NCI-H446 (cell line): ENCODE measurements at regions not wholly inside any gene's neighbourhood (a gene's known extent, or its start where the extent isn't known, plus 50 kb on each side); places are given as distances from the start of the nearest gene placed in this dataset.
"Not testable (repeated sequence)": the region's sequence is repeated elsewhere in the genome, so short reads cannot be mapped to it uniquely, and the experiment has no call there.

ENCODE experiments used
- DNase-seq, 2 experiments: peaks; one replicate each; lab custom pipeline; 2025; lab: John Stamatoyannopoulos, UW

GRCh38 chr7:55743454-55743717 lies 119.2 kb downstream of the SEPTIN14 start:
- DNase-seq, result not testable (repeated sequence)

GRCh38 chr7:55742651-55743453 lies 119.7 kb downstream of the SEPTIN14 start:
- DNase-seq, result not testable (repeated sequence)

GRCh38 chr7:55741721-55742631 lies 120.6 kb downstream of the SEPTIN14 start:
- DNase-seq, result not testable (repeated sequence)

- DNase-seq, result not testable (repeated sequence)
Measured at GRCh38 chr7:55740633-55741250, 121.8 kb downstream of the SEPTIN14 start.

GRCh38 chr7:55740053-55740452 lies 122.5 kb downstream of the SEPTIN14 start:
- DNase-seq, result not testable (repeated sequence)

- not testable (repeated sequence) for DNase-seq
Measured at GRCh38 chr7:55736641-55737221, 125.8 kb downstream of the SEPTIN14 start.

GRCh38 chr7:55733241-55734140 lies 129.1 kb downstream of the SEPTIN14 start:
- DNase-seq, result no peak

- no peak for DNase-seq
Measured at GRCh38 chr7:55731931-55732330, 130.6 kb downstream of the SEPTIN14 start.

- DNase-seq, result no peak
Measured at GRCh38 chr7:55730197-55730596, 132.4 kb downstream of the SEPTIN14 start.

- DNase-seq, result no peak
Measured at GRCh38 chr7:55723621-55723941, 139.0 kb downstream of the SEPTIN14 start.

GRCh38 chr7:55722874-55723620 lies 139.5 kb downstream of the SEPTIN14 start:
- not testable (repeated sequence) for DNase-seq

GRCh38 chr7:55721004-55721403 lies 141.5 kb downstream of the SEPTIN14 start:
- DNase-seq, result not testable (repeated sequence)

GRCh38 chr7:55715247-55715867 lies 143.1 kb upstream of the VOPP1 start:
- not testable (repeated sequence) for DNase-seq

- not testable (repeated sequence) for DNase-seq
Measured at GRCh38 chr7:55714370-55714769, 142.1 kb upstream of the VOPP1 start.

- not testable (repeated sequence) for DNase-seq
Measured at GRCh38 chr7:55710312-55710711, 138.0 kb upstream of the VOPP1 start.

GRCh38 chr7:55708028-55708427 lies 135.7 kb upstream of the VOPP1 start:
- not testable (repeated sequence) for DNase-seq

- DNase-seq, result not testable (repeated sequence)
Measured at GRCh38 chr7:55707410-55707809, 135.1 kb upstream of the VOPP1 start.

GRCh38 chr7:55706451-55707195 lies 134.3 kb upstream of the VOPP1 start:
- DNase-seq, result not testable (repeated sequence)

- DNase-seq, result not testable (repeated sequence)
Measured at GRCh38 chr7:55705728-55706450, 133.6 kb upstream of the VOPP1 start.
